LNCaP clone FGC (cell line): ENCODE measurements at regions not wholly inside any gene's neighbourhood (a gene's known extent, or its start where the extent isn't known, plus 50 kb on each side); places are given as distances from the start of the nearest gene placed in this dataset.
"Not testable (repeated sequence)": the region's sequence is repeated elsewhere in the genome, so short reads cannot be mapped to it uniquely, and the experiment has no call there.

Source experiments
- DNase-seq: peaks from one replicate; pipeline ENCODE4 v3.0.0-alpha.2; 2011; ENCODE audit warnings: low read depth
- H3K4me3 ChIP-seq: 2 replicates; pipeline ENCODE4 v1.5.1; 2011; ENCODE audit warnings: mild to moderate bottlenecking, low read depth, low read length, control low read depth
- CTCF ChIP-seq: IDR thresholded peaks from 2 replicates; pipeline ENCODE4 v1.5.1; 2012; ENCODE audit warnings: mild to moderate bottlenecking; ENCODE audit not compliant: control insufficient read depth, insufficient read depth; ENCODE audit errors: extremely low read depth

GRCh38 chrX:141520750-141521149 lies 63.8 kb downstream of the SPANXA1 start:
- not testable (repeated sequence) for DNase-seq, H3K4me3 ChIP-seq

- not testable (repeated sequence) for H3K4me3 ChIP-seq, DNase-seq
These were observed 108.8 kb downstream of the SPANXA1 start for GRCh38 chrX:141475788-141476187.

- no peak overlapping the region for H3K4me3 ChIP-seq
- DNase-seq: no peak
- no peak for TF ChIP-seq CTCF
These were observed 115.1 kb downstream of the SPANXA1 start for GRCh38 chrX:141469469-141469868.

- DNase-seq: no peak
- no peak overlapping the region for H3K4me3 ChIP-seq
- no peak for TF ChIP-seq CTCF
These were observed 115.6 kb downstream of the SPANXA1 start for GRCh38 chrX:141468940-141469339.

GRCh38 chrX:141467442-141467841 lies 117.1 kb downstream of the SPANXA1 start:
- H3K4me3 ChIP-seq: no peak overlapping the region
- no peak for DNase-seq
- no peak for TF ChIP-seq CTCF

GRCh38 chrX:141455103-141455502 lies 129.4 kb downstream of the SPANXA1 start:
- TF ChIP-seq CTCF: no peak
- no peak overlapping the region for H3K4me3 ChIP-seq
- no peak for DNase-seq

- no peak overlapping the region for H3K4me3 ChIP-seq
- DNase-seq: no peak
- TF ChIP-seq CTCF: no peak
These were observed 140.6 kb downstream of the SPANXA1 start for GRCh38 chrX:141443922-141444321.

- no peak for TF ChIP-seq CTCF
- H3K4me3 ChIP-seq: no peak overlapping the region
- DNase-seq: no peak
These were observed 144.9 kb downstream of the SPANXA1 start for GRCh38 chrX:141439651-141440050.
